ENCODE measurements at regions not wholly inside any gene's neighbourhood (a gene's known extent, or its start where the extent isn't known, plus 50 kb on each side); places are given as distances from the start of the nearest gene placed in this dataset.

DNA sequence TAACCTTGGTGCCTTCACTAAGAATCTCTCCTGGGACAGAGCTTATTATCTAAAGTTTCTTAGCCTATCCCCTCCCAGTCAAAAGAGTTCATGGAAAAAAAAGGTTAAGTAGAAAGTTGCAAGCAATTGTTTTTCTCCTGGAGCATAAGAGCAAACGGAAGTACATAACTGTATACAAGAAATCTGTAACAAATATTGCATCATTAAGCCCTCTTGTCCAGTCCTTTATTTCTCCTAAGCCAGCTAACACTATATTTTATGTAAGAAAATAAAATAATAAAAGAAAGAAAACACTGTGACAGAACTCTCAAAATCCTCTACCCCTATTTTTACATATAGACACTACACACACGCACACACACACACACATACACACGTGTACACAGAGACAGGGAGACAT lies 255.3 kb downstream of the NAF1 start:
- TF ChIP-seq, protein P1, sequence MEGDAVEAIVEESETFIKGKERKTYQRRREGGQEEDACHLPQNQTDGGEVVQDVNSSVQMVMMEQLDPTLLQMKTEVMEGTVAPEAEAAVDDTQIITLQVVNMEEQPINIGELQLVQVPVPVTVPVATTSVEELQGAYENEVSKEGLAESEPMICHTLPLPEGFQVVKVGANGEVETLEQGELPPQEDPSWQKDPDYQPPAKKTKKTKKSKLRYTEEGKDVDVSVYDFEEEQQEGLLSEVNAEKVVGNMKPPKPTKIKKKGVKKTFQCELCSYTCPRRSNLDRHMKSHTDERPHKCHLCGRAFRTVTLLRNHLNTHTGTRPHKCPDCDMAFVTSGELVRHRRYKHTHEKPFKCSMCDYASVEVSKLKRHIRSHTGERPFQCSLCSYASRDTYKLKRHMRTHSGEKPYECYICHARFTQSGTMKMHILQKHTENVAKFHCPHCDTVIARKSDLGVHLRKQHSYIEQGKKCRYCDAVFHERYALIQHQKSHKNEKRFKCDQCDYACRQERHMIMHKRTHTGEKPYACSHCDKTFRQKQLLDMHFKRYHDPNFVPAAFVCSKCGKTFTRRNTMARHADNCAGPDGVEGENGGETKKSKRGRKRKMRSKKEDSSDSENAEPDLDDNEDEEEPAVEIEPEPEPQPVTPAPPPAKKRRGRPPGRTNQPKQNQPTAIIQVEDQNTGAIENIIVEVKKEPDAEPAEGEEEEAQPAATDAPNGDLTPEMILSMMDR (IDR thresholded peaks at IDR 0.05; ENCODE audit: low read depth, low read length, missing input control): no peak
- TF ChIP-seq HNF4G (IDR thresholded peaks at IDR 0.05) (no peak), TAF1 (conservative IDR thresholded peaks at IDR 0.05) (no peak), RAD21 (IDR thresholded peaks at IDR 0.05) (no peak), RXRA (IDR thresholded peaks at IDR 0.05) (no peak), ATF3 (IDR thresholded peaks at IDR 0.05) (no peak), GABPA (IDR thresholded peaks at IDR 0.05 in 1 of 2, conservative IDR thresholded peaks at IDR 0.05 in 1 of 2) (no peak), YY1 (IDR thresholded peaks at IDR 0.05) (no peak), MAX (IDR thresholded peaks at IDR 0.05) (no peak)
- TF ChIP-seq, protein P2, sequence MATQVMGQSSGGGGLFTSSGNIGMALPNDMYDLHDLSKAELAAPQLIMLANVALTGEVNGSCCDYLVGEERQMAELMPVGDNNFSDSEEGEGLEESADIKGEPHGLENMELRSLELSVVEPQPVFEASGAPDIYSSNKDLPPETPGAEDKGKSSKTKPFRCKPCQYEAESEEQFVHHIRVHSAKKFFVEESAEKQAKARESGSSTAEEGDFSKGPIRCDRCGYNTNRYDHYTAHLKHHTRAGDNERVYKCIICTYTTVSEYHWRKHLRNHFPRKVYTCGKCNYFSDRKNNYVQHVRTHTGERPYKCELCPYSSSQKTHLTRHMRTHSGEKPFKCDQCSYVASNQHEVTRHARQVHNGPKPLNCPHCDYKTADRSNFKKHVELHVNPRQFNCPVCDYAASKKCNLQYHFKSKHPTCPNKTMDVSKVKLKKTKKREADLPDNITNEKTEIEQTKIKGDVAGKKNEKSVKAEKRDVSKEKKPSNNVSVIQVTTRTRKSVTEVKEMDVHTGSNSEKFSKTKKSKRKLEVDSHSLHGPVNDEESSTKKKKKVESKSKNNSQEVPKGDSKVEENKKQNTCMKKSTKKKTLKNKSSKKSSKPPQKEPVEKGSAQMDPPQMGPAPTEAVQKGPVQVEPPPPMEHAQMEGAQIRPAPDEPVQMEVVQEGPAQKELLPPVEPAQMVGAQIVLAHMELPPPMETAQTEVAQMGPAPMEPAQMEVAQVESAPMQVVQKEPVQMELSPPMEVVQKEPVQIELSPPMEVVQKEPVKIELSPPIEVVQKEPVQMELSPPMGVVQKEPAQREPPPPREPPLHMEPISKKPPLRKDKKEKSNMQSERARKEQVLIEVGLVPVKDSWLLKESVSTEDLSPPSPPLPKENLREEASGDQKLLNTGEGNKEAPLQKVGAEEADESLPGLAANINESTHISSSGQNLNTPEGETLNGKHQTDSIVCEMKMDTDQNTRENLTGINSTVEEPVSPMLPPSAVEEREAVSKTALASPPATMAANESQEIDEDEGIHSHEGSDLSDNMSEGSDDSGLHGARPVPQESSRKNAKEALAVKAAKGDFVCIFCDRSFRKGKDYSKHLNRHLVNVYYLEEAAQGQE (IDR thresholded peaks at IDR 0.05): no peak

Data from liver (tissue), 3 donors.